Mucosa of descending colon (tissue), 3 donors: ENCODE measurements at regions not wholly inside any gene's neighbourhood (a gene's known extent, or its start where the extent isn't known, plus 50 kb on each side); places are given as distances from the start of the nearest gene placed in this dataset.

ENCODE experiments used
- ATAC-seq: fragments of 200-7000 bp; cut with Tn5 transposase; one replicate; pipeline ENCODE4 v1.9.1; 2020; ENCODE audit warnings: mild to moderate bottlenecking, moderate library complexity
- DNase-seq, 3 donors: peaks; one replicate each; pipeline ENCODE4 v3.0.0-alpha.2; 2020
- H3K36me3 ChIP-seq: fragments of 200-600 bp; one replicate; pipeline ENCODE4 v1.8.0; 2021; ENCODE audit warnings: low read depth, mild to moderate bottlenecking
- H3K4me1 ChIP-seq: fragments of 200-600 bp; one replicate; pipeline ENCODE4 v1.8.0; 2021; ENCODE audit warnings: low read depth, mild to moderate bottlenecking
- H3K4me3 ChIP-seq: fragments of 200-600 bp; one replicate; pipeline ENCODE4 v1.8.0; 2021; ENCODE audit warnings: mild to moderate bottlenecking
- H3K9me3 ChIP-seq: fragments of 200-600 bp; one replicate; pipeline ENCODE4 v1.8.0; 2021; ENCODE audit warnings: mild to moderate bottlenecking
- intact Hi-C, 2 donors: fragments of 100-400 bp; cut with DNase I in 1 of 2; cut with micrococcal nuclease in 1 of 2; formaldehyde crosslinking; loops; one replicate each; pipeline versions ENCODE4 v1.11.0 to v1.11.1; 2022; cut with DNase I, micrococcal nuclease
- TF ChIP-seq, protein P1 (sequence below): fragments of 200-600 bp; IDR thresholded peaks from one replicate; pipeline ENCODE4 v1.8.0; 2022; ENCODE audit warnings: antibody characterized with exemption, mild to moderate bottlenecking
- donor health status: DM: no; HTN: no; CAD: no; lungs with moderate emphysema.
- donor health status: DM: no; HTN: no; CAD: no.
- donor health status: DM: no; HTN: yes; CAD: no.

DNA sequence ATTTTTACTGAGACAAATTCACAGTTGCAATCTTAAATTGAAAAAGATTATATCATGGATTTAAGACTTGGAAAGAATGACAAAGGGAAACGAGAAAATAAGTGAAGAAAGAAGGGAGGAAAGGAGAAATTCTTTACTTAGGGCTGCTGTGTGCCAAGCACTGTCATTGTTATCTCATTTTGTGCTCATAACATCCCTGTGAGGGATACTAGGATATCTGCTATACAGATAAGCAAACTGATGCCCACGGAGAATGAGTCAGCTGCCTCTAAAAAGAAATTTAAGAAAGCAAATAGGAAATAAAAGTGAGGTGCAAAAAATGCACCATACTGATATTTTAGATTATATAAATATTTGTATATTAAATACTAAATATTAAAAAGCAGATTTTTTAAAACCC is 183.6 kb upstream of the NR5A2 start:
- no peak overlapping the region for H3K4me3 ChIP-seq
- intact Hi-C loops: no loop called here
- TF ChIP-seq, protein P1, sequence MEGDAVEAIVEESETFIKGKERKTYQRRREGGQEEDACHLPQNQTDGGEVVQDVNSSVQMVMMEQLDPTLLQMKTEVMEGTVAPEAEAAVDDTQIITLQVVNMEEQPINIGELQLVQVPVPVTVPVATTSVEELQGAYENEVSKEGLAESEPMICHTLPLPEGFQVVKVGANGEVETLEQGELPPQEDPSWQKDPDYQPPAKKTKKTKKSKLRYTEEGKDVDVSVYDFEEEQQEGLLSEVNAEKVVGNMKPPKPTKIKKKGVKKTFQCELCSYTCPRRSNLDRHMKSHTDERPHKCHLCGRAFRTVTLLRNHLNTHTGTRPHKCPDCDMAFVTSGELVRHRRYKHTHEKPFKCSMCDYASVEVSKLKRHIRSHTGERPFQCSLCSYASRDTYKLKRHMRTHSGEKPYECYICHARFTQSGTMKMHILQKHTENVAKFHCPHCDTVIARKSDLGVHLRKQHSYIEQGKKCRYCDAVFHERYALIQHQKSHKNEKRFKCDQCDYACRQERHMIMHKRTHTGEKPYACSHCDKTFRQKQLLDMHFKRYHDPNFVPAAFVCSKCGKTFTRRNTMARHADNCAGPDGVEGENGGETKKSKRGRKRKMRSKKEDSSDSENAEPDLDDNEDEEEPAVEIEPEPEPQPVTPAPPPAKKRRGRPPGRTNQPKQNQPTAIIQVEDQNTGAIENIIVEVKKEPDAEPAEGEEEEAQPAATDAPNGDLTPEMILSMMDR: no peak
- no peaks in the 10 kb centered on the region for H3K4me1 ChIP-seq
- H3K9me3 ChIP-seq: no peaks in the 10 kb centered on the region
- no peaks in the 10 kb centered on the region for H3K36me3 ChIP-seq
- ATAC-seq: no peak
- no peak for DNase-seq

DNA sequence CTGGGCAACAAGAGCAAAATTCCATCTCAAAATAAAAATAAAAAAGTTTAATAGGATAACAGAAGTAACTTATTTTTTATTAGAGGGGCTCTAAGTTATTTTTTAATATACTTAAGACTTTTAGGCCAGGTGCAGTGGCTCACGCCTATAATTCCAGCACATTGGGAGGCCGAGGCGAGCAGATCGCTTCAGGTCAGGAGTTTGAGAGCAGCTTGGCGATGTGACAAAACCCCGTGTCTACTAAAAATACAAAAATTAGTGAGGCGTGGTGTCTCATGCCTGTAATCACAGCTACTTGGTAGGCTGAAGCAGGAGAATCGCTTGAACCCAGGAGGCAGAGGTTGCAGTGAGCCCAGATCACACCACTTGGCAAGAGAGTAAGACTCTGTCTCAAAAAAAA is 180.5 kb upstream of the NR5A2 start:
- TF ChIP-seq, protein P1: no peak
- no peak for ATAC-seq
- Histone ChIP-seq H3K9me3 (no peaks in the 10 kb centered on the region), H3K4me3 (no peak overlapping the region), H3K4me1 (no peaks in the 10 kb centered on the region), H3K36me3 (no peaks in the 10 kb centered on the region)
- intact Hi-C loops: no loop called here
- no peak for DNase-seq

DNA sequence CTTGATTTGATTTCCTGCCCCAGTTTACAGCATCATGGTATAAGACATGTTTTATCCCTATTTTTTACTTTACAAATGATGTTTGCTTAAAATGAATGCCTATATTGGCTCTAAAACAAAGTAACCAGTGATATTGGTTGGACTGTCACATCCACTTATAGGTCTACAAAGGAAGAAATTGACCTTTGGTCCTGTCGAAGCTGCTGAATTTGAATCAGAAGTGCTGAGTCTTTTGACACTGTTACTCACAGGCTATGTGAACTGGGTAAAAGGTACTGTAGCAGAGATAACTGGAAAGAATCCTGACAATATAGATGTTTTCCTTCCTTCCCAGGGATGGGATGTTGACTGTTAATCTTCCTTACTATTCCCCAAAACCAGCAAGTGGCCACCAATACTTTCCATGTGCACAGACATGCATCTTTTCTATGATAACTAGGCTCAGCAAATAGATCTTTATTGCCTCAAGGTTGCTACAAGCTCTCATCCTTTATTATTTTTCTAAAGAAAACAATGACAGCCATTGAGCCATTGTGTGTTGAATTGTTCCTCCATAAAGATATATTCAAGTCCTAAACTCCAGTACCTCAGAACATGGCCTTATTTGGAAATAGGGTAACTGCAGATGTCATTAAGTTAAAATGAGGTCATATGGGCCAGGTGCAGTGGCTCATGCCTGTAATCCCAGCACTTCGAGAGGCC is 175.9 kb upstream of the NR5A2 start:
- intact Hi-C loops: no loop called here
- H3K4me3 ChIP-seq: no peak overlapping the region
- H3K4me1 ChIP-seq: no peaks in the 10 kb centered on the region
- H3K36me3 ChIP-seq: no peaks in the 10 kb centered on the region
- no peaks in the 10 kb centered on the region for H3K9me3 ChIP-seq
- ATAC-seq (peak; percentile 55), DNase-seq (no peak)
- TF ChIP-seq, protein P1: no peak

DNA sequence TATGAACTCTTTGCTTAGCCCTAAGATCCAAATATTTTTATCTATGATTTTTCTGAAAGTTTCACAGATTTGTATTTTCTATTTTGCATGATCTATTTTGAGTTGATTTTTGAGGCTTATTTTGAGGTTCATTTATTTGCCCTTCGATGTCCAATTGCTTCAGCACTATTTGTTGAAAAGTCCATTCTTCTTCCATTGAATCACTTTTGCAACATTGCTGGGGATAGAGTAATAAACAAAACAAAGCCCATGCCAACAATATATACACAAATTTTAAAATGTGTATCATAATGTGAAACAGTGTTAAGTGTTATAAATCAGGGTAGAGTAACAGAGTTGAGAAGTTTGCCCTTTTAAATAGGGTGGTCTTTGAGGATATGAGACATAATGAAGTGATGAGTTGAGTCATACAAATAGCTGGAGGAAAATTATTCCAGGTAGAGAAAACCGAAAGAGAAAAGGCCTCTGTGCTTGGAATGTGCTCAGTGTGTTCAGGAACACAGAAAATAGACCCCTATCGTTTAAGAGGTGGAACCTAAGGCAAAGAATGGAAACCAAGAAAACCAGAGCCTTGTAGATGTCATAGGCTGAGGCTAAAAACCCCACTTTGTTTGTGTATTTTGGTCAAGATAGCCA is 172.7 kb upstream of the NR5A2 start:
- ATAC-seq (no peak), DNase-seq (no peak)
- no peaks in the 10 kb centered on the region for H3K9me3 ChIP-seq
- H3K4me3 ChIP-seq: no peak overlapping the region
- intact Hi-C loops: no loop called here
- no peaks in the 10 kb centered on the region for H3K4me1 ChIP-seq
- H3K36me3 ChIP-seq: no peaks in the 10 kb centered on the region
- TF ChIP-seq, protein P1: no peak

DNA sequence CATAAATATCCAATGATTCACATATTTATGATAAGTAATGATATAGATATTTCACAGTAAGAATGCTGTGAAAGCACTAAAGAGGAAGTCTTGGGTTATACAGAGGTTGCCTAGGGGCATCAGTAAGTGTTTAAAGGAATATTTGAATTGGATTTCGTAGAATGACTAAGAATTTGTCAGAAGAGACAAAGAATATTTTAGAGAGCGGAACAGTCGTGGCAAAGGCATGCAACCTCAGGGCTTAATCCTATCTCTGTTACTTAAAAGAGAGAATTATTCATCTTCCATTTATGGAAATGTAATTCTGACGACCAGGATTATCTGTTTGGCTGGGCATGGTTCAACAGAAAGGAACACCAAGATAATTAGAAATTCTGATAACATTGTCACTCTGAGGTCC is 171.9 kb upstream of the NR5A2 start:
- Histone ChIP-seq H3K9me3 (no peaks in the 10 kb centered on the region), H3K36me3 (no peaks in the 10 kb centered on the region), H3K4me3 (no peak overlapping the region), H3K4me1 (no peaks in the 10 kb centered on the region)
- TF ChIP-seq, protein P1: no peak
- ATAC-seq: no peak
- no peak for DNase-seq
- intact Hi-C loops: no loop called here
